ENCODE measurements at regions not wholly inside any gene's neighbourhood (a gene's known extent, or its start where the extent isn't known, plus 50 kb on each side); places are given as distances from the start of the nearest gene placed in this dataset.

- Mint-ChIP-seq H3K27ac (no peak overlapping the region), H3K4me1 (ENCODE audit: low read depth in 2 of 2) (no peaks in the 10 kb centered on the region), H3K9me3 (peaks cover 0 to 4% of the 10 kb centered on the region in 2 donors), H3K36me3 (ENCODE audit: insufficient read depth) (no peaks in the 10 kb centered on the region), H3K27me3 (peaks cover 0 to 10% of the 10 kb centered on the region in 2 donors), H3K4me3 (no peak overlapping the region)
- DNase-seq (no peak), ATAC-seq (replicated peaks) (no peak)
Measured at GRCh38 chr2:226450141-226450540, 349.5 kb downstream of the IRS1 start.

- no peak for ATAC-seq (replicated peaks)
- no peak for DNase-seq
- Mint-ChIP-seq H3K27me3 (no peaks in the 10 kb centered on the region), H3K4me3 (no peak overlapping the region), H3K27ac (no peak overlapping the region), H3K36me3 (ENCODE audit: insufficient read depth) (no peaks in the 10 kb centered on the region), H3K9me3 (peaks cover 0 to 4% of the 10 kb centered on the region in 2 donors), H3K4me1 (ENCODE audit: low read depth in 2 of 2) (no peaks in the 10 kb centered on the region)
Measured at GRCh38 chr2:226447338-226448300, 352.0 kb downstream of the IRS1 start.

- H3K4me3 Mint-ChIP-seq: no peak overlapping the region
- no peaks in the 10 kb centered on the region for H3K36me3 Mint-ChIP-seq (ENCODE audit: insufficient read depth)
- H3K4me1 Mint-ChIP-seq (ENCODE audit: low read depth in 2 of 2): no peaks in the 10 kb centered on the region
- no peak for DNase-seq
- no peak overlapping the region for H3K27ac Mint-ChIP-seq
- H3K27me3 Mint-ChIP-seq: no peaks in the 10 kb centered on the region
- no peaks in the 10 kb centered on the region for H3K9me3 Mint-ChIP-seq
- no peak for ATAC-seq (replicated peaks)
Measured at GRCh38 chr2:226446406-226447001, 353.1 kb downstream of the IRS1 start.

- DNase-seq: no peak
- Mint-ChIP-seq H3K36me3 (ENCODE audit: insufficient read depth) (no peaks in the 10 kb centered on the region), H3K9me3 (no peaks in the 10 kb centered on the region), H3K4me1 (ENCODE audit: low read depth in 2 of 2) (no peaks in the 10 kb centered on the region), H3K4me3 (no peak overlapping the region), H3K27me3 (no peaks in the 10 kb centered on the region), H3K27ac (no peak overlapping the region)
- no peak for ATAC-seq (replicated peaks)
Measured at GRCh38 chr2:226445216-226445861, 354.3 kb downstream of the IRS1 start.

- DNase-seq: no peak
- ATAC-seq (replicated peaks): no peak
- H3K4me3 Mint-ChIP-seq: no peak overlapping the region
- no peaks in the 10 kb centered on the region for H3K36me3 Mint-ChIP-seq (ENCODE audit: insufficient read depth)
- no peak overlapping the region for H3K27ac Mint-ChIP-seq
- no peaks in the 10 kb centered on the region for H3K9me3 Mint-ChIP-seq
- peaks cover 0 to 15% of the 10 kb centered on the region in 2 donors for H3K27me3 Mint-ChIP-seq
- no peaks in the 10 kb centered on the region for H3K4me1 Mint-ChIP-seq (ENCODE audit: low read depth in 2 of 2)
Measured at GRCh38 chr2:226443112-226443511, 356.5 kb downstream of the IRS1 start.

GRCh38 chr2:226440127-226440918 is 359.3 kb downstream of the IRS1 start:
- no peak overlapping the region for H3K27ac Mint-ChIP-seq
- no peak for ATAC-seq (replicated peaks)
- no peaks in the 10 kb centered on the region for H3K9me3 Mint-ChIP-seq
- H3K27me3 Mint-ChIP-seq: peaks cover 0 to 36% of the 10 kb centered on the region in 2 donors
- no peaks in the 10 kb centered on the region for H3K4me1 Mint-ChIP-seq (ENCODE audit: low read depth in 2 of 2)
- no peaks in the 10 kb centered on the region for H3K36me3 Mint-ChIP-seq (ENCODE audit: insufficient read depth)
- no peak overlapping the region for H3K4me3 Mint-ChIP-seq
- no peak for DNase-seq

- Mint-ChIP-seq H3K4me3 (no peak overlapping the region), H3K4me1 (ENCODE audit: low read depth in 2 of 2) (no peaks in the 10 kb centered on the region), H3K36me3 (ENCODE audit: insufficient read depth) (no peaks in the 10 kb centered on the region), H3K9me3 (no peaks in the 10 kb centered on the region), H3K27ac (no peak overlapping the region), H3K27me3 (peaks cover 0 to 45% of the 10 kb centered on the region in 2 donors)
- ATAC-seq (replicated peaks) (no peak), DNase-seq (no peak)
Measured at GRCh38 chr2:226439337-226439736, 360.3 kb downstream of the IRS1 start.

GRCh38 chr2:226435146-226435545 is 364.5 kb downstream of the IRS1 start:
- H3K4me3 Mint-ChIP-seq: no peak overlapping the region
- peaks cover 0 to 58% of the 10 kb centered on the region in 2 donors for H3K27me3 Mint-ChIP-seq
- no peaks in the 10 kb centered on the region for H3K4me1 Mint-ChIP-seq (ENCODE audit: low read depth in 2 of 2)
- DNase-seq (no peak), ATAC-seq (replicated peaks) (no peak)
- H3K36me3 Mint-ChIP-seq (ENCODE audit: insufficient read depth): no peaks in the 10 kb centered on the region
- no peaks in the 10 kb centered on the region for H3K9me3 Mint-ChIP-seq
- H3K27ac Mint-ChIP-seq: no peak overlapping the region

- Mint-ChIP-seq H3K27ac (no peak overlapping the region), H3K9me3 (no peaks in the 10 kb centered on the region), H3K4me1 (ENCODE audit: low read depth in 2 of 2) (no peaks in the 10 kb centered on the region), H3K36me3 (ENCODE audit: insufficient read depth) (no peaks in the 10 kb centered on the region), H3K4me3 (no peak overlapping the region), H3K27me3 (peaks cover 0 to 62% of the 10 kb centered on the region in 2 donors)
- no peak for DNase-seq
- no peak for ATAC-seq (replicated peaks)
Measured at GRCh38 chr2:226434702-226435101, 364.9 kb downstream of the IRS1 start.

- Mint-ChIP-seq H3K27ac (no peak overlapping the region), H3K36me3 (ENCODE audit: insufficient read depth) (no peaks in the 10 kb centered on the region), H3K4me1 (ENCODE audit: low read depth in 2 of 2) (no peaks in the 10 kb centered on the region), H3K9me3 (no peaks in the 10 kb centered on the region), H3K27me3 (peaks cover 0 to 38% of the 10 kb centered on the region in 2 donors), H3K4me3 (no peak overlapping the region)
- ATAC-seq (replicated peaks) (no peak), DNase-seq (no peak)
Measured at GRCh38 chr2:226431288-226431948, 368.2 kb downstream of the IRS1 start.

- H3K27ac Mint-ChIP-seq: no peak overlapping the region
- DNase-seq (no peak), ATAC-seq (replicated peaks) (no peak)
- peaks cover 0 to 21% of the 10 kb centered on the region in 2 donors for H3K27me3 Mint-ChIP-seq
- no peaks in the 10 kb centered on the region for H3K36me3 Mint-ChIP-seq (ENCODE audit: insufficient read depth)
- H3K9me3 Mint-ChIP-seq: no peaks in the 10 kb centered on the region
- H3K4me3 Mint-ChIP-seq: no peak overlapping the region
- H3K4me1 Mint-ChIP-seq (ENCODE audit: low read depth in 2 of 2): peaks cover 0 to 5% of the 10 kb centered on the region in 2 donors
Measured at GRCh38 chr2:226429476-226429875, 370.1 kb downstream of the IRS1 start.

- Mint-ChIP-seq H3K9me3 (no peaks in the 10 kb centered on the region), H3K36me3 (ENCODE audit: insufficient read depth) (no peaks in the 10 kb centered on the region), H3K4me1 (ENCODE audit: low read depth in 2 of 2) (peaks cover 8 to 14% of the 10 kb centered on the region in 2 donors), H3K27ac (no peak overlapping the region), H3K4me3 (no peak overlapping the region), H3K27me3 (peaks cover 0 to 20% of the 10 kb centered on the region in 2 donors)
- DNase-seq (no peak), ATAC-seq (replicated peaks) (no peak)
Measured at GRCh38 chr2:226427538-226428307, 371.9 kb downstream of the IRS1 start.

Data from effector memory CD8-positive, alpha-beta T cell (primary cell).